NOMO-1 (cell line): ENCODE measurements at regions not wholly inside any gene's neighbourhood (a gene's known extent, or its start where the extent isn't known, plus 50 kb on each side); places are given as distances from the start of the nearest gene placed in this dataset.

Source experiments
- DNase-seq, 2 experiments: peaks; one replicate each; lab custom pipeline; 2025; ENCODE audit not compliant: unreplicated experiment in 2 of 2; lab: John Stamatoyannopoulos, UW

DNA sequence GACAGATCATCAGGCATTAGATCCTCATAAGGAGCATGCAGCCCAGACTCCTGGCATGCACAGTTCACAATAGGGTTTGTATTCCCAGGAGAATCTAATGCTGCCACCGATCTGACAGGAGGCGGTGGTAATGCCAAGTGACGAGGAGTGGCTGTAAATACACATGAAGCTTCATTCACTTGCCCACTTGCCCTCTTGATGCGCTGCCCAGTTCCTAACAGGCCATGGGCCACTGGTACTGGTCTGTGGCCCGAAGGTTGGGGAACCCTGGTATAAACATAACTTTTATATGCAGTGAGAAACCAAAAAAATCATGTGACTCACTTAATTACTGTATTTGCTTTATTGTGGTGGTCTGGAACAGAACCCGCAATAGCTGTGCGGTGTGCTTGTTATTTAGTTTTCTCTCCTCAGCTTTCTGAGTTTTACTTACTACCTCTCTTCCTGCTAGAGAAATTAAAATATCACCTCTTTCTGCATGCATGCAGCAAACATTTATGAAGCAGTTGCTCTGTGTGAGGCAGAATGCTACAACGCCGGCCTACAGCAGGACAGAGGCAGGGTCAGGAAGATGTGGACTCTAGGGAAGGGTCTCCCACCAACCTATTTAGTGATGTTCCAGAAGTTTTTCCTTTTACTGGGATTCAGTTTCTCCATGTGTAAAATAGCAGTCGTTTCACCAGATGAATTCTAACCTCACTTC, 151.3 kb downstream of the MAF start:
- DNase-seq: no peak

DNA sequence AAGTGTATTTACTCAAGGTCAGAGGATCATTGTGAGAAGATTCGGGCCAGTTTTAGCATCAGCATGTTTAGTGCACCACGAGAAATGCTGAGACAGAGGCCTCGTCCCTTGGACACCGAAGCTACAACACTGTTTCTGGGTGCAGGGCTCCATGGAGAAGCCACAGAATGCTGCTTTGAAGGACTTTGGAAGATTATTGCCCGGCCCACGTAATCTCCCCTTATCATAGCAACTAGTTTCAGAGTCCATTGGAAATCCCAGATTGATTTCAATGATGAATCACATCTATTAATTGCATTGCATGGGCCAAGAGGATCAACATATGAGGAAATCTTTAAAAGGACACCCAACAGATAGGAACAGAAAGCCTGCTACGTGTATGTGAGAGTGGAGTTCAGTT, 156.0 kb downstream of the MAF start:
- no peak for DNase-seq

GRCh38 chr16:79439901-79440300, 160.6 kb downstream of the MAF start:
- no peak for DNase-seq

- no peak for DNase-seq
These were observed 162.5 kb downstream of the MAF start for GRCh38 chr16:79437764-79438751.

DNA sequence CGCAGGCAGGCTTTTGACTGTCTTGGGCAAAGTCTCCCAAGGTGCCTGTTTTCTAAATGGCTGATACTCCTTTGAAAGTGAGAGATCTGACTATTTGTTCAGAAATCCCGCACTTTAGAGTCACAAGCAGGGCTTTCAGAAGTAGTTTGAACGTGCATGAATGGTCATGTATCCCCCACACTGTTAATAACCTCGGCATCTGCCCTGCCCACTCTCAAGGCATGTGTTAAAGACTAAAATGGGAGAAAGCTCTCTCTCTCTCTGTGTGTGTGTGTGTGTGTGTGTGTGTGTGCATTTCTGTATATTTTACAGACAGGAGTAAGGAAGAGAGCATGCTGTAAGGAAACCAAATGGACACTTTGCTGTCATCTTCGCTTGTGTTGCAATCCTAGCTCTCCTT, 163.7 kb downstream of the MAF start:
- no peak for DNase-seq

GRCh38 chr16:79434771-79435170, 165.8 kb downstream of the MAF start:
- no peak for DNase-seq

DNA sequence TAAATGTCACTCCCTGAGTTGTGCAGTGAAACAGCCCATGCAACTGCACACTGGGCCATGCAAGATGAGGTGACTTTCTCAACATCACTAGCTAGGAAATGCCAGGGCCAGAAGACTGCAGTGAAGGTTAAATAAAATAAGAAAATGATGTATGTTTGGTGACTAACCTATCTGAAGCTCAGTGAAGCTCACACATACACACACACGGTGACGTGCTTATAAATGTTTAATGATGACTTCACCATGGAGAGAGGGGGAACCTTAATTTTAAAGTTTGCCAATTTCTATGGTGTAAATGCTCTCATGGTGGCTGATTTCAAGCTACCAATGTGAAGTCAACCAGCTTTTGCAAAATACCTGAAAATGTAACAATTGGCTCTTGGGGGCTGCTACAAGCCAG, 166.4 kb downstream of the MAF start:
- no peak for DNase-seq

DNA sequence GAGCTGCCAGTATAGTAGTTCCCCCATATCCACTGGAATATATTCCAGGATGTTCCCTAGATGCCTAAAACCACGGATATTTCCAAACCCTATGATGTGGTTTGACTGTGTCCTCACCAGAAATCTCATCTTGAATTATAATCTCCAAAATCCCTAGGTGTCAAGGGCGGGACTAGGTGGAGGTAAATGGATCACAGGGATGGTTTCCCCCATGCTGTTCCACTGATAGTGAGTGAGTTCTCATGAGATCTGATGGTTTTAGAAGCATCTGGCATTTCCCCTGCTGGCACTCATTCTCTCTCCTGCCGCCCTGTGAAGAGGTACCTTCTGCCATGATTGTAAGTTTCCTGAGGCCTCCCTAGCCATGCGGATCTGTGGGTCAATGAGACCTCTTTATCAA, 168.6 kb downstream of the MAF start:
- DNase-seq: no peak

GRCh38 chr16:79430191-79430678, 170.3 kb downstream of the MAF start:
- DNase-seq: no peak

GRCh38 chr16:79429381-79430190, 171.0 kb downstream of the MAF start:
- DNase-seq: no peak

DNA sequence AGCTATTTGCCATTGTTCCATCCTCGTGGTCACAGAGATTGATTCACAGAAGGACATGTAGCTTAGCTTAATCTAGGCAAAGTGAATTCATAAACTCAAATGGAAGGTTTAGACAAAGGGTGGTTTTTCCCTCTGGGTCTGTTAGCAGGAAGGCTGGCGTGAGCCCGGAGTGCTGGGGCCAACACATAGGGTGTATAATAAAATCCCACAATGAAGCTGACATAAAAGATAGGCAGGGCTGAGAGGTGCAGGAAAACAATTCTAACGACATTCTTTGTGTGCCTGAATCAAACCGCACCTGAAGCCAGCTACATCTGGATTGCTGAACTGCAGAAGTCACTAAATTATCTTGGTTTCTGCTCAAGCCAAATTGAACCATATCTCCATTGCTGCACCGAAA, 173.9 kb downstream of the MAF start:
- DNase-seq: no peak

GRCh38 chr16:79422064-79422463, 178.5 kb downstream of the MAF start:
- no peak for DNase-seq

- DNase-seq: no peak
These were observed 179.4 kb downstream of the MAF start for GRCh38 chr16:79421126-79421525.

DNA sequence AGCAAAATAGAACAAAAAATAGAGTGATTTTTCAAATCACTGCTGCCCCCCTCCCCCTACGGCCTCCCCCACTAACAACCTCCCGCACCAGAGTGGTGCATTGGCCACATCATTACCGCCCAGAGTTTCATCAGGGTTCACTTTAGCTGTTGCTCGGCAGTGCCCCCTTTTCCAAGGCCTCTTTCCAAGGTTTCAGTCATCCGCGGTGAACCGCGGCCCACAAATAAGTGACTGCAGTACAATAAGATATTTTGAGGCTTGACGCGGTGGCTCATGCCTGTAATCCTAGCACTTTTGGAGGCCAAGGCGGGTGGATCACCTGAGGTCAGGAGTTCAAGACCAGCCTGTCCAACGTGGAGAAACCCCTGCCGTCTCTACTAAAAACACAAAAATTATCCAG, 180.0 kb downstream of the MAF start:
- no peak for DNase-seq

GRCh38 chr16:79419148-79419547, 181.4 kb downstream of the MAF start:
- peak in 1 of 2 experiments; percentile 15 for DNase-seq

DNA sequence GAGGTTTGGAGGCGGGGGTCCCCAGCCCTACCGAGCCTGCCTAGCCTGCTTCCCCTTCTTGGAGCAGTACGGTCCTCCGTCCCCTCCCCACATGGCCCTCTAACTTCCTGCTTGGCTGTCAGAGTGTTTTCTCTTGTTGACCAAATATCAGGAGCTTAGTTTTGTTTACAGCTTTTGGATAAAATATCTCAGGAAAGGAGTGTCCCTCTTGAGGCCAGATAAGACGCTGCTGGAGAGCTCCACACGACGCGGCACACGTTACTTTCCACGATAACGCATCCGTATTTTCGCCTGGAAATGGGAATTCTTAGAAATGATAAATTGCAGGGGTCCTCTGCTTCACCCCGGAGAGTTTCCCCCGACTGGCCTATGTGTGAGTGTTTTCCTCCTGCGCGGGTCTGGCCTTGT, 182.9 kb downstream of the MAF start:
- DNase-seq: no peak

- DNase-seq: peak in 1 of 2 experiments; percentile 31
These were observed 184.4 kb downstream of the MAF start for GRCh38 chr16:79415983-79416640.

DNA sequence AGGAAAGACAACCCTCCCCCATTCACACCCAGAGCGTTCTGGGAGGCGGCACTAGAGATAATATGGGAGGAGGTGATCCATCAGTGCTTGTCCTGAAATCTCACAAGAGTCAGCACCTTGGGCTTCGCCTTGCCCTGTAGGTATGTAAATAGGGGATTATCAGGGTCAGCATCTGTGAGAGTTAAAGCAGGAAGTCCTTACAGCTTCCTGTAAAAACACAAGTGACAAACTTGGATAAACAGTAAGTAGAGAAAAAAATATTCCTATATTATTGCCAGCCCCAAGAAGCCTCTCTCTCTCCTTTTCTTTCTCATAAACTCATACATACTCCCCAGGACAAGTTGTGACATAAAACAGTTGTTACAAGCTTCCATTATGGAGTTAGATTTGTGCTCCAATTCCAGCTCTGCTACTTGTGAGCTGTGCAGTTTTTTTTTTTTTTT, 187.7 kb downstream of the MAF start:
- DNase-seq: no peak

- no peak for DNase-seq
These were observed 188.7 kb downstream of the MAF start for GRCh38 chr16:79411805-79412204.

DNA sequence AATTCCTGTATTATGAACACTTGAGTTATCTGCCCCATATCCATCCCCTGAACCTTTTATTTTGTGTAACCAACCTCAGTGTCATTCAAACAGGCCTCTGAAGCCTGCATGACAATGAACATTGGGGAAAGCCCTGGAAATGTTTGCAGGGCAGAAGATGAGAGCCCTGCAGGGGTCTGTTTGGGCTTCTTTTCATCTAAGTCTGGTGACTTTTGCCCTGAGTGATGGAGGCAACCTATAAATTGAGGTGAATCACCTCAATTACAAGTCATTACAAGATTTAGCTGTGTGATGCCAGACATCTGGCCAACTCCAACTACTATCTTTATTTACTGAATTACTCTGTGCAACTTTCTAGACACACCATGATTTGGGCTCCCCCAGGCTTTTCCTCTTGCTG, 189.2 kb downstream of the MAF start:
- DNase-seq: no peak
